ACC112 (cell line): ENCODE measurements at regions not wholly inside any gene's neighbourhood (a gene's known extent, or its start where the extent isn't known, plus 50 kb on each side); places are given as distances from the start of the nearest gene placed in this dataset.

Experiments
- H2AFZ ChIP-seq: fragments of 200-600 bp; sonication (generic); one replicate; pipeline ENCODE4 v1.6.0; 2017; ENCODE audit warnings: antibody characterized with exemption, low read length; ENCODE audit not compliant: unreplicated experiment
- H3K27ac ChIP-seq: fragments of 200-600 bp; sonication (generic); 2 replicates; pipeline ENCODE4 v1.5.1; 2014; ENCODE audit warnings: low read depth, mild to moderate bottlenecking, antibody characterized with exemption, low read length, moderate library complexity
- H3K27me3 ChIP-seq: fragments of 200-600 bp; sonication (generic); 2 replicates; pipeline ENCODE4 v1.6.1; 2014; ENCODE audit warnings: mild to moderate bottlenecking, antibody characterized with exemption, low read length, moderate library complexity, mixed read lengths; ENCODE audit not compliant: insufficient read depth
- H3K36me3 ChIP-seq: fragments of 200-600 bp; sonication (generic); 2 replicates; pipeline ENCODE4 v1.6.1; 2016; ENCODE audit warnings: mild to moderate bottlenecking, antibody characterized with exemption, low read length, moderate library complexity, mixed read lengths; ENCODE audit not compliant: insufficient read depth
- H3K4me1 ChIP-seq: fragments of 200-600 bp; sonication (generic); one replicate; pipeline ENCODE4 v1.6.1; 2016; ENCODE audit warnings: low read length, mixed read lengths; ENCODE audit not compliant: insufficient read depth, unreplicated experiment, control insufficient read depth
- H3K4me3 ChIP-seq: fragments of 200-600 bp; sonication (generic); 2 replicates; pipeline ENCODE4 v1.5.1; 2014; ENCODE audit warnings: mild to moderate bottlenecking, low read depth, low read length
- H3K79me2 ChIP-seq: fragments of 200-600 bp; sonication (generic); one replicate; pipeline ENCODE4 v1.6.0; 2016; ENCODE audit warnings: low read length; ENCODE audit not compliant: control insufficient read depth, unreplicated experiment, insufficient read depth

GRCh38 chr4:75122424-75123014 is 189.6 kb downstream of the PARM1 start:
- no peaks in the 10 kb centered on the region for H3K79me2 ChIP-seq
- H3K36me3 ChIP-seq, result no peaks in the 10 kb centered on the region
- no peaks in the 10 kb centered on the region; the same call in 1 of the 2 replicates for H3K27me3 ChIP-seq
- no peak overlapping the region for H3K4me3 ChIP-seq
- H3K27ac ChIP-seq, result no peak overlapping the region
- H3K4me1 ChIP-seq, result no peaks in the 10 kb centered on the region
- no peak overlapping the region for H2AFZ ChIP-seq

DNA sequence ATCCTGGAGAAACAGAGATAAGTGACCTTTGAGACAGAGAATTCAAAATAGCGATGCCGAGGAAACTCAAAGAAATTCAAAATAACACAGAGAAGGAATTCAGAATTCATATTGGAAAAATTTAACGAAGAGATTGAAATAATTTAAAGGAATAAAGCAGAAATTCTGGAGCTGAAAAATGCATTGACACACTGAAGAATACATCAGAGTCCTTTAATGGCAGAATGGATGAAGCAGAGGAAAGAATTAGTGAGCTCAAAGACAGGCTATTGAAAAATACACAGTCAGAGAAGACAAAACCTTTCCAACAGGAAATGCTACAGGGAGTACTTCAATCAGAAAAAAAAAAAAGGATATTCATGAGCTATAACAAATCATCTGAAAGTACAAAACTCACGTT is 185.8 kb downstream of the PARM1 start:
- H3K27ac ChIP-seq, result no peak overlapping the region
- no peak overlapping the region for H2AFZ ChIP-seq
- no peaks in the 10 kb centered on the region for H3K79me2 ChIP-seq
- no peaks in the 10 kb centered on the region for H3K36me3 ChIP-seq
- no peak overlapping the region for H3K4me3 ChIP-seq
- no peaks in the 10 kb centered on the region; the same call in 1 of the 2 replicates for H3K27me3 ChIP-seq
- H3K4me1 ChIP-seq, result no peaks in the 10 kb centered on the region

- Histone ChIP-seq H3K36me3 (no peaks in the 10 kb centered on the region), H3K4me3 (no peak overlapping the region), H3K27me3 (no peaks in the 10 kb centered on the region), H3K27ac (no peak overlapping the region), H3K79me2 (no peaks in the 10 kb centered on the region), H3K4me1 (no peaks in the 10 kb centered on the region), H2AFZ (no peak overlapping the region)
Observed at GRCh38 chr4:75110061-75110460, 177.1 kb downstream of the PARM1 start.

DNA sequence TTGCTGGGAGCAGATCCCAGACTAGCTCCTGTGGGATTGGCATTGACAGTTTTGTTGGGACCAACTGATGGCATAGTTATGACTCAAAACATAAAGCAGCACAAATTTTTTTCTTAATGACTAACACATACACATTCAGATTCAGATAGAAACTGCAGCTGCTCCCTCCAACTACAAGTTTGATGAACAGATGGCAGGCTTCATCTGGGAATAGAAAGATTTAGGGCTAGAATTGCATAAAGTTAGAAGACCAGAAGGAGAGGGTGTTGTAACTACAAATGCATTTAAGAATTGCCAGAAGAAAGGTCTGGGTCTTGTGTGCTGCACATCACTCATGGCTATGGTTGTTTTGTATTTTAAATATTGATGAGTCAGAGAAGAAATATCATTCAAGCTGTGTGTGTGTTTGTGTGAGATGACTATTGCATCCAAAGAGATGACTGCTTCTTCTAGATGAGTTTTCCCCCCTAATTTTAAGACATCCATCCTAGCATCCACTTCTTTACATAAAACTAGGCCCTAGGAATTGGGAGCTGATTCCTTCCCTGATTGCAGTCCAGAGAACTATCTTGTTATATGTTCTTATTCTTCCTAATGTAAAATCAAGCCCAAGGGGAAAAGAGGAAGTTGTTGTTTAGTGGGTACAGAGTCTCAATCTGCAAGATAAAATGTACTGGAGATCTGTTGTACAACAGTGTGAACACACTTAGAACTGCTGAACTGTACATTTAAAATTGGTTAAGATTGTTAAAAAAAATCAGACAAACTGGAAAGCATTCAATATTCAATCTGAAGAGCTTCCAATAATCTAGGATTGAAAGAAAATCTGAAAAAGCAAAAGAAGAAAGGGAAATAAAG is 175.1 kb downstream of the PARM1 start:
- Histone ChIP-seq H3K27ac (no peak overlapping the region), H3K27me3 (no peaks in the 10 kb centered on the region), H3K4me1 (no peaks in the 10 kb centered on the region), H2AFZ (no peak overlapping the region), H3K4me3 (no peak overlapping the region), H3K36me3 (no peaks in the 10 kb centered on the region), H3K79me2 (no peaks in the 10 kb centered on the region)

GRCh38 chr4:75102787-75103085 is 169.8 kb downstream of the PARM1 start:
- Histone ChIP-seq H3K36me3 (no peaks in the 10 kb centered on the region), H3K4me3 (no peak overlapping the region), H3K79me2 (no peaks in the 10 kb centered on the region), H3K27ac (no peak overlapping the region), H3K4me1 (no peaks in the 10 kb centered on the region), H3K27me3 (no peaks in the 10 kb centered on the region), H2AFZ (no peak overlapping the region)

- Histone ChIP-seq H3K79me2 (no peaks in the 10 kb centered on the region), H3K27ac (no peak overlapping the region), H3K4me3 (no peak overlapping the region), H2AFZ (no peak overlapping the region), H3K4me1 (no peaks in the 10 kb centered on the region), H3K27me3 (no peaks in the 10 kb centered on the region), H3K36me3 (no peaks in the 10 kb centered on the region)
Observed at GRCh38 chr4:75101906-75102786, 169.2 kb downstream of the PARM1 start.
